Smooth muscle cell (in vitro differentiated cells): ENCODE measurements at regions not wholly inside any gene's neighbourhood (a gene's known extent, or its start where the extent isn't known, plus 50 kb on each side); places are given as distances from the start of the nearest gene placed in this dataset.

Experiments
- DNase-seq: peaks from one replicate; lab custom pipeline; 2025; ENCODE audit not compliant: unreplicated experiment; lab: John Stamatoyannopoulos, UW
- H2AFZ ChIP-seq: fragments of 200-600 bp; sonication (generic); 2 replicates; pipeline ENCODE4 v1.6.0; 2016; ENCODE audit warnings: antibody characterized with exemption, low read depth, mild to moderate bottlenecking
- H3F3A ChIP-seq: fragments of 200-600 bp; sonication (generic); 2 replicates; pipeline ENCODE4 v1.6.0; 2017; ENCODE audit warnings: antibody characterized with exemption, low read depth
- H3K27ac ChIP-seq: fragments of 200-600 bp; sonication (generic); 2 replicates; pipeline ENCODE4 v1.5.1; 2016; ENCODE audit warnings: low read depth, mild to moderate bottlenecking
- H3K27me3 ChIP-seq: fragments of 200-600 bp; sonication (generic); 2 replicates; pipeline ENCODE4 v1.6.1; 2016; ENCODE audit warnings: low read depth, mild to moderate bottlenecking
- H3K36me3 ChIP-seq: fragments of 200-600 bp; sonication (generic); 2 replicates; pipeline ENCODE4 v1.5.1; 2016; ENCODE audit warnings: low read depth
- H3K4me1 ChIP-seq: fragments of 200-600 bp; sonication (generic); 2 replicates; pipeline ENCODE4 v1.5.1; 2016; ENCODE audit warnings: low read depth
- H3K4me2 ChIP-seq: fragments of 200-600 bp; sonication (generic); 2 replicates; pipeline ENCODE4 v1.6.0; 2016; ENCODE audit warnings: mild to moderate bottlenecking
- H3K4me3 ChIP-seq: fragments of 200-600 bp; sonication (generic); 2 replicates; pipeline ENCODE4 v1.5.1; 2016; ENCODE audit warnings: mild to moderate bottlenecking
- H3K79me2 ChIP-seq: fragments of 200-600 bp; sonication (generic); 2 replicates; pipeline ENCODE4 v1.6.0; 2016; ENCODE audit warnings: low read depth, mild to moderate bottlenecking
- H3K9ac ChIP-seq: fragments of 200-600 bp; sonication (generic); 2 replicates; pipeline ENCODE4 v1.6.0; 2016; ENCODE audit warnings: low read depth
- H3K9me3 ChIP-seq: fragments of 200-600 bp; sonication (generic); replicated peaks from 2 replicates; pipeline ENCODE4 v1.5.1; 2016; ENCODE audit warnings: low read depth
- H4K20me1 ChIP-seq: fragments of 200-600 bp; sonication (generic); 2 replicates; pipeline ENCODE4 v1.6.0; 2016; ENCODE audit warnings: low read depth
- CTCF ChIP-seq: fragments of 200-600 bp; sonication (generic); IDR thresholded peaks from 2 replicates; pipeline ENCODE4 v1.5.1; 2017; ENCODE audit warnings: borderline replicate concordance, mild to moderate bottlenecking, antibody characterized with exemption; ENCODE audit not compliant: insufficient read depth, poor library complexity, severe bottlenecking
- WGBS: methylation state at CpG from one replicate; pipeline ENCODE4 v1.1.7; 2016; ENCODE audit warnings: low lambda C conversion rate; 5-methylcytosine and 5-hydroxymethylcytosine counted together

GRCh38 chr2:187198136-187198535, 249.9 kb downstream of the CALCRL start:
- Histone ChIP-seq H3K79me2 (no peaks in the 10 kb centered on the region), H3K27me3 (no peaks in the 10 kb centered on the region), H3K4me3 (no peak overlapping the region), H3K4me1 (no peaks in the 10 kb centered on the region), H3K36me3 (no peaks in the 10 kb centered on the region), H4K20me1 (no peaks in the 10 kb centered on the region), H2AFZ (no peak overlapping the region), H3K27ac (no peak overlapping the region), H3K9ac (no peak overlapping the region), H3F3A (no peaks in the 10 kb centered on the region), H3K4me2 (no peak overlapping the region), H3K9me3 (no peaks in the 10 kb centered on the region)
- no peak for DNase-seq
- TF ChIP-seq CTCF = no peak

DNA sequence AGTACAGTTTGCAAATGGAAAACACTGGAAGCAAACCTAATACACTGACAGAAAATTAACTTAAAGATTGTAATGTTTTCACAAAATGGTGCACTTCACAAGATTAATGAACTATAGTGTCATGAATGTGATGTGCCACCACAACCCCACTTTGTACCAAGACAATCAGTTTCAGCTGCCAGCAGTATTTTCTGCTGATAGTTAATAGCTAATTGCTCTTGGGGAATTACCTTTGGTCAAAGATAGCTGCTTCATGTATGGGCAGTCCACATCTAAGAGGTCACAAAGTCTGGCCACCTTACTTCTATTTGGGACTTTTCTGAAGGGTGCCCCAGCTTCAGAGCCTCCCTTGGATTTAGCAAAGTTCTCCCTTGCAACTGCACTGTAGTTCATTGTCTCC, 254.0 kb downstream of the CALCRL start:
- no peaks in the 10 kb centered on the region for H3K9me3 ChIP-seq
- TF ChIP-seq CTCF = no peak
- H3K4me1 ChIP-seq = no peaks in the 10 kb centered on the region
- DNase-seq = no peak
- H3F3A ChIP-seq = no peaks in the 10 kb centered on the region
- H3K79me2 ChIP-seq = no peaks in the 10 kb centered on the region
- no peaks in the 10 kb centered on the region for H4K20me1 ChIP-seq
- no peak overlapping the region for H3K4me2 ChIP-seq
- no peak overlapping the region for H3K9ac ChIP-seq
- H3K4me3 ChIP-seq = no peak overlapping the region
- no peaks in the 10 kb centered on the region for H3K27me3 ChIP-seq
- H3K27ac ChIP-seq = no peak overlapping the region
- no peaks in the 10 kb centered on the region for H3K36me3 ChIP-seq
- H2AFZ ChIP-seq = no peak overlapping the region

GRCh38 chr2:187188783-187189631, 259.0 kb downstream of the CALCRL start:
- Histone ChIP-seq H3K4me2 (no peak overlapping the region), H4K20me1 (no peaks in the 10 kb centered on the region), H3K4me3 (no peak overlapping the region), H3K79me2 (no peaks in the 10 kb centered on the region), H3K9ac (no peak overlapping the region), H3K4me1 (no peaks in the 10 kb centered on the region), H3K9me3 (no peaks in the 10 kb centered on the region), H3K36me3 (no peaks in the 10 kb centered on the region), H2AFZ (no peak overlapping the region), H3K27me3 (no peaks in the 10 kb centered on the region), H3F3A (no peaks in the 10 kb centered on the region), H3K27ac (no peak overlapping the region)
- no peak for DNase-seq
- TF ChIP-seq CTCF = no peak
- 90% methylated on average over 4 of the region's 4 CpGs for WGBS

DNA sequence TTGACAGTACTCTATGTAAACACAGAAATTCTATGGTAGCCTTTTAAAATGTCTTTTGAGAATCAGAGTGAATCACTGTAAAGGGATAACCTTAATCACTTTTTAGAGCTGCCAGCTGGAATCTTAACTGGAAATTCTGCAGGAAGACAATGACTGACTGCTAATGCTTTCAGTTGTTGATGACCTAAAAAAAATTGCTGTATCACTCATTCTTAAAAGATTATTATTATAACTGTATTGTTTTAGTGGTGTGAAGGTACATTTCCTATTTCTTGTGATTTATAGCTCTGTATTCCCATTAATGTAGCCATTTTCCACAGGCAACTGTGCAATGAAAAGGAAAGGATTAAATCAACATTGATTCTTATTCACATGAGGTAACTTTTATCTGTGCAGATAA, 260.5 kb downstream of the CALCRL start:
- no peak for DNase-seq
- Histone ChIP-seq H3K4me2 (no peak overlapping the region), H3K36me3 (no peaks in the 10 kb centered on the region), H3K79me2 (no peaks in the 10 kb centered on the region), H3K27me3 (no peaks in the 10 kb centered on the region), H3K9ac (no peak overlapping the region), H3K4me1 (no peaks in the 10 kb centered on the region), H3K4me3 (no peak overlapping the region), H3F3A (no peaks in the 10 kb centered on the region), H3K27ac (no peak overlapping the region), H3K9me3 (no peaks in the 10 kb centered on the region), H2AFZ (no peak overlapping the region), H4K20me1 (no peaks in the 10 kb centered on the region)
- TF ChIP-seq CTCF = no peak
